SK-MEL-5 (cell line): ENCODE measurements at regions not wholly inside any gene's neighbourhood (a gene's known extent, or its start where the extent isn't known, plus 50 kb on each side); places are given as distances from the start of the nearest gene placed in this dataset.

Experiments used
- DNase-seq: peaks from one replicate; pipeline ENCODE4 v3.0.0-alpha.2; 2016; ENCODE audit warnings: low read depth, low spot score
- in situ Hi-C: cut with HindIII; loops from 2 replicates; pipeline ENCODE4 v1.10.0; 2016; ENCODE audit warnings: low sequenced_read_pairs, high pct_unique_total_duplicates, low pct_unique_long_range_greater_than_20kb

DNA sequence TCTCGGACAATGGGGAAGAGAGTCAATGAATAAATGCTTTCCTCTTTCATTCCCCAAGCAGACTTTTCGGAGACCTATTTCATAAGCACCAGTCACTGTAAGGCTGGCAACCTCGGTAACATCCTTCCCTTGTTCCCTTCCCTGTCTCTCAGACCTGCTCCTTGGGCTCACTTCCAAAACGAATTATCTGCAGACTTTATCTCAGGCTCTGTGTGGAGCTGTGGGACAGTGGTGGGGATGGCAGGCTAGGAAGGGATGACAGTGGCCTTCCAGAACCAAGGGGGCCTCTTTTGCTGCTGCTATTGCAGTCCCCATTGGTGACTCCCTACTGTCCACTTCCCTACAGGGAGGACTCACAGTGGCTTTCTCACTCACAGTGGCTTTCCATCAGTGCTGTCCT lies 185.6 kb upstream of the MEX3C start:
- DNase-seq = no peak
- in situ Hi-C loops = no loop called here

DNA sequence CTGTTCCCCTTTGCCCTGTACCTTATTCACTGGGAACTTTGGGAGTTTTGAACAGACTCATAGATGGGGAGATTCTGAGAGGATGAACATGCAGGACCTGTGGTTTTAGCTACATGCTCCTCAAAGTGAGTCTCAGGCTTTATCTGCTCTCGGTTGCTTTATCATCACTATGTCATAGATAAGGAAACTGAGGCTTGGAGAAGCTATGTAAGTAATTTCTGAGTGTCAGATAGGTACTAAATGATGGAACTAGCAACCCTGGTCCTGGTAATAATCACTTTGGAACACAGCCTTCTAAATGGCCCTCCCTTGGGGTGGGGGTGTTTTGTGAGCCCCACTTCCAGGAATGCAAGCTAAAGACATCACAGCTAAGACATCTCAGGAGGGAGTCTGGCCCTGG lies 186.2 kb upstream of the MEX3C start:
- in situ Hi-C loops = no loop called here
- DNase-seq = no peak

DNA sequence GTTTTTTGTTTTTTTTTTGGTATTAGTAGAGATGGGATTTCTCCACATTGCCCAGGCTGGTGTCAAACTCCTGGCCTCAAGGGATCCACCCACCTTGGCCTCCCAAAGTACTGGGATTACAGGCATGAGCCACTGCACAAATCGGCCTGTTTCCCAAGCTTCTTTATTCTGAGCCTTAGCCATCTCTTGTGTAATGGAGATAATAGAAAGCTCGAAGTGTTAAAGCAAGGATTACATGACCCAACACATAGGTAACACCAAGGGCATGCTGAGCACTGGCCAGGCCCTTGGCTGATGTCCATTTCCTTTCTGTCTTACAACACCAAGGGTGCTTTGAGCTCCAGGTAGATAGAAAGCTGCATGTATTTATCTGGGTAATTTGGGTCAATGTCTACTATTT lies 187.8 kb upstream of the MEX3C start:
- DNase-seq = no peak
- in situ Hi-C loops = no loop called here

DNA sequence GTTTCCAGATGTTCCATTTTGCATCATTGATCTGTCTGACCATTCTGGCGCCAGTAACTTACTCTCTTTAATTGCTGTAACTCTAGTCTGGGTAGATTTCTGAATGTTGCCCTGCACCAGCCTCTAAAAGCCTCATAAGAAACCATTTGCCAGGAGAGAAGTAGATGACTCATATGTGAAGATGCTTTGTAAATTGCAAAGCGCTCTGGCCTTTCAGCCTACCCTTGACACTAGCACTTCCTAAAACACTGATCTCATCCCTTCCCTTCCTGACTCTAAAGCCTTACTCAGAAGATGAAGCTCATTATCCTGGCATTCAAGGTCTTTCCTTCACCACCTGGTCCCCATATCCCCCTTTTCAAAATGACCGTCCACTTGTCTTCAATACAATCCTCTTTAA lies 193.2 kb upstream of the MEX3C start:
- no peak for DNase-seq
- in situ Hi-C loops = no loop called here

DNA sequence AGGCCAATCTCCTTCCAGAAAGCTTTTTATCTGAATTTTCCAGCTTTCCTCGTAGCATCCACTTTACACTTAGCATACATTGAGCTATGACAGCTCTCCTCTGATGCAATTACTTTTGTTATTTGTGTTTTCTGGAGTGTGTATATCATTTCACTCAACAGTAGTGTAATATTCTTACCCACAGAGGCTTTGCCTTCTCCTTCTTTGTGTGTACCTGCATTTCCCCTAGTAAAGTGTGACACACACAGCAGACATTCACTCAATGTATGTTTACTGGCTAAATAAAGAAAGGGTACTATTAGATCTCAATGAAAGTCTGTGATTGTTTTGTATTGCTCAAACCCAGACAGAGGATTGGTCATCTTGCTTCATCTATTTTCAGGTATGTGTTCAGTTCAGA lies 193.7 kb upstream of the MEX3C start:
- DNase-seq = no peak
- in situ Hi-C loops = no loop called here

DNA sequence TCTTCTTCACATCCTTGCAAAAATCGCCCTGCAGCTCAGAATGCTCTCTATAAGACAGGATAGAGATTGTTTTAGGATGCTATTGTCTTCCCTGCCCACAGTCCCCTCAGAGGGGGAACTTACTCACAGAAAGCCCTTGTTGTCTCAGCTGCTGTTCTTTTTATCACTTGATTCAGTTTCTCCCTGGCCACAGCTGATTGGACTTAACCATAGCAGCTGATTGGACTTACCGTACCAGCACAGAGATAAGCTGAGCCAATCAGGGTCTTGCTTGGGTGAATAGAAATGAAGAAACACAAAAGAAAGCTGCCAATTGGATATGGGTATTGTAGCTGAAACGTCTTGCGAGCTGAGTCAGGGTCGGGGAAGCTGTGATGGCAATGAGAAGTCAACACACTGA lies 194.2 kb upstream of the MEX3C start:
- in situ Hi-C loops = no loop called here
- DNase-seq = peak; percentile 38

DNA sequence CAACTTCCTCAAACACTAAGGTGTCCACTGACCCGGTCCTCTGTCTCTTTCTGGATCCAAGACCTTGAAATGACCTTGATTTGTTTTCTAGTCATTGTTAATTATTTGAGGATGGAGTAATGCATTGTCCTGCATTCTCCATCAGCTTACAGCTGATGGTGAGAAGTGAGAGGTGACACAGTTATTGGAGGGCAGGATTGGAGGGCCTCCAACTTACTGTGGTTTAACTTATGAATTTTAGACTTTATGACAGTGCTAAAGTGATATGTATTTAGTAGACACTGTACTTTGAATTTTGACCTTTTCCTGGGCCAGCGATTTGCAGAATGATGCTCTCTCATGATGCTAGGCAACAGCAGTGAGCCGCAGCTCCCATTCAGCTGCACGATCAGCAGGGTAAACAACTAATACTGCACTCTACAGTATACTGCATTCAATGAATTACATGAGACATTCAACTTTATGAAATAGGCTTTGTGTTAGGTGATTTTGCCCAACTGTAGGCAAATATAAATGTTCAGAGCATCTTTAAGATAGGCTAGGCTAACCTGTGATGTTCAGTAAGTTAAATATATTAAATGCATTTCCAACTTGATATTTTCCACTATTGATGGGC lies 200.0 kb upstream of the MEX3C start:
- in situ Hi-C loops = no loop called here
- DNase-seq = no peak

DNA sequence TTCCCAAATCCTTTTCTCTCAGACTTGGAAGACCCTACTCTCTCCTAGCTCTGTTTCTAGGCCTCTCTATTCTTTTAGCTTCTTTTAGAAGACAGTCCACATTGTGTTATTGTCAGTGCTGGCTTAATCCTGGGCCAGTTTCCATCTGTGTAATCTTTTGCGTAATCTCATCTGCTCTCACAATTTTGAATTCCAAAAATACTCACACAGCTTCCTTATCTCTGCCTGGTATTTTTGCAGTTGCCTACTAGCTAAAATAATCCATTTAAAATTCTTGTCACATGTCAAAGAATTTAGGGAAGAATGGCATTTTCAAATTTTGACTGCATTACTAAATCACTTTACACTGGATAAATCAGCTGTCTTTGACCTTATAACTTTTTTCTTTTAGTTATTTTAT lies 200.6 kb upstream of the MEX3C start:
- in situ Hi-C loops = no loop called here
- no peak for DNase-seq

DNA sequence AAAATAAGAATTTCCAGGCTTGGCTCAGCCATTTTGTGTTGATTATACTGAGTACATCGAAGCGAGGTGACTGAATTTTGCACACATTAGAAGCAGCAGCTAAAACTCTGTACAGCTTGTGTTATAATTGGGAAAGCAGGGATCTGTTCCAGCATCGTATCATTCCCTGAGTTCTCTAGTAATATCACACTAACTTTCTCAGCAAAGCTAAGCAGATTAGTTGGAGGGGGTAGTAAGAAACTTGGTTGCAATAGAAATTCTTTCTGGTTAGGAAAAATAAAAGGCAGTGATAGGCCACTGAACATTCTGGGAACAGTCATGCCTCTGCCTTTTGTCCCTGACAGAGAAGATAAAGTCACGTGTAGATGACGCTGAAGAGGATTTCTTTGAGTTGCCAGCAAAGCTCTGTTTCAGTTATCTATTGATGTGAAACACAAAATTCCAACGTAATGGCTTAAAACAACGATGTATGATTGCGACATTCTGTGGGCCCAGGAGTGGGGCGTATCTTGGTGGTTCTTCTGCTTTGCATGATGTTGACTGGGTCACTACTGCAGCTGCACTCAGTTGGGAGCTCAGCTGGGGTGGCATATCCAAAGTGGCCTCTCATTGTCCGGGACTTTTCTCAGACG lies 202.1 kb upstream of the MEX3C start:
- no peak for DNase-seq
- in situ Hi-C loops = no loop called here

DNA sequence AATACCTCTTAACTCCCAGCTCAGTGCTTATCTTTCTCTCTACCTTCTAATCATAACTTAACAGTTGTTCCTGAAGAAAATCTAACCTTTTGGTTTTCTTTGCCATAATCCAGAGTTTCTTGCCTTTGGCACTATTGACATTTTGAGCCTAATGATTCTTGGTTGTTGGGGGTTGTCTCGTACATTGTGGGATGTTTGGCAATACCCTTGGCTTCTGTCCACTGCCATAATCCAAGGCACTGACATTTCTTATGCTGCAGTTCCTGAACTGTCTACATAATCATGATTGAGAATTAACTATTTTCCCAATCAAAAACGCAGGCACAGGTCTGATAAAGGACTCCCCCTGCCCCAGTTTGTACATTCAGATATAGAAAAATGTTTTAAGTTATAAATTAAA lies 203.2 kb upstream of the MEX3C start:
- DNase-seq = no peak
- in situ Hi-C loops = no loop called here

DNA sequence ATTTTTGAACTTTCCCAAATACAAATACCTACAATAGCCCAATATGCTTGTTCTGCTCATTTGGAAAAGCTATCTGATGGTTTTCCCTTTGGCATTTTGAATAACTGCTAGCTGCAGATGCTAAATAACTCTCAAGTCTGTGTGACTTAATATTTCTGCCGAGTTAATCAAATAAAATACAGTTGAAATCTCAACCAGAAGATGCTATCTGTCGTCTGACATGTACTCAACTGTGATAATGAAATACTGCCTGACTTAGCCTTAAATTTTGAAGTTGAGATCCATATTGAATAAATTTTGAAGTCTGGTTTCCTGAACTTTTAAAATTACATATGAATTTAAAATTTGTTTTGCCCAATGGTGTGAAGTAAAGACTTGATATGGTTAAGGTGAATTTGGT lies 204.4 kb upstream of the MEX3C start:
- DNase-seq = no peak
- in situ Hi-C loops = no loop called here

DNA sequence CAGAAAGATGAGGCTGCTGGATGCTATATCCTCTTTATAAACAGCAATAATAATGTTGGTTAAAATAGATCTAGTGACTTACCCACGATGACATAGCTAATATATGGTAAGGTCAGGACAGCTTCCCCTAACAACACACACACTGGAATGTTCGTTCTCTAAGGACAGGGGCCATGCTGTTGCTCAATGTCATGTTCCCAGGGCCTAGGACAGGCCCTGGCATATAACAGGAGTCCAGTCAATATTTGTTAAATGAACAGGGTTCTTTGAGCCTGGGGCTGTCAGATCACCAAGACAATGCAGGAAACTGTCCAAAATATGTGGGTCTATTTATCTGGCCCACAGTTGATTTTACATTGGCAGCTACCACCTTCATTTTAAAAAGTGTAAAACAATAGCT lies 207.1 kb upstream of the MEX3C start:
- in situ Hi-C loops = no loop called here

DNA sequence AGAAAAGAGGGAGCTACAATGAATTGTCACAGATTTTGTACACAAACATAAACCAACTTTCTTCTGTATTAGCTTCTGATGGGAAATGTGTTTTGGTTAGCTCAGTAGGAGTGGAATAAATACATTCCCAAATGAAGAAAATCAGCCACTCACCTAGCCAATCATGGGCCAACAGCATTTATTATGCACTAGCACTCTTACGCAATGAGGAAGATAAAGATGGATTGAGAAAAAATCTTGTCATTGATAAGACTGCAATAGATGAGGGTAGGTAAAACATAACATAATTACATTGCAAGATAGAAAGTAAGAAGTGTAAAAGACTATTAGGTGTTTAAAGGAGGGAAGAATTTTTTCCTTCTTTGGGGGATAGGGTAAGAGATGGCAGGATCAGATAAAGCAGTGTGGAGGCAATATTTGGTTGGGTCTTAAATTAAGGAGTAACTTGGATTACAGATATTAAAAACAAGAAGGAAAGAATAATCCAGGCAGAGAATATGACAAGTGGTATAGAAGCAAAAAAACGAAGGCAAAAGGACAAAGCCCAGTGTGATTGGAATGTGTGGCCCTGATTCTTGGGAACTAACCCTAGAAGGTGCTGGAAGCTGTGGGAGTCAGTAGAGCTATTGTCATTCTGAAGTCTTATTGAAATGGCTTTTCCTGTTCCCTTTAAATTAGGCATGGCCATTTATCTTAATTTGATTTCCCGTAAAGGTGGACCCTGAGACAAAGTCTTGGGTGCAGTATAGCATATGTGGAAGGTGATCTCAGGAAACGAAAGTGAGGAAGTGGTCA lies 208.4 kb upstream of the MEX3C start:
- DNase-seq = no peak

More for the DNA sequence above, 207.1 kb upstream of the MEX3C start:
- DNase-seq = no peak

DNA sequence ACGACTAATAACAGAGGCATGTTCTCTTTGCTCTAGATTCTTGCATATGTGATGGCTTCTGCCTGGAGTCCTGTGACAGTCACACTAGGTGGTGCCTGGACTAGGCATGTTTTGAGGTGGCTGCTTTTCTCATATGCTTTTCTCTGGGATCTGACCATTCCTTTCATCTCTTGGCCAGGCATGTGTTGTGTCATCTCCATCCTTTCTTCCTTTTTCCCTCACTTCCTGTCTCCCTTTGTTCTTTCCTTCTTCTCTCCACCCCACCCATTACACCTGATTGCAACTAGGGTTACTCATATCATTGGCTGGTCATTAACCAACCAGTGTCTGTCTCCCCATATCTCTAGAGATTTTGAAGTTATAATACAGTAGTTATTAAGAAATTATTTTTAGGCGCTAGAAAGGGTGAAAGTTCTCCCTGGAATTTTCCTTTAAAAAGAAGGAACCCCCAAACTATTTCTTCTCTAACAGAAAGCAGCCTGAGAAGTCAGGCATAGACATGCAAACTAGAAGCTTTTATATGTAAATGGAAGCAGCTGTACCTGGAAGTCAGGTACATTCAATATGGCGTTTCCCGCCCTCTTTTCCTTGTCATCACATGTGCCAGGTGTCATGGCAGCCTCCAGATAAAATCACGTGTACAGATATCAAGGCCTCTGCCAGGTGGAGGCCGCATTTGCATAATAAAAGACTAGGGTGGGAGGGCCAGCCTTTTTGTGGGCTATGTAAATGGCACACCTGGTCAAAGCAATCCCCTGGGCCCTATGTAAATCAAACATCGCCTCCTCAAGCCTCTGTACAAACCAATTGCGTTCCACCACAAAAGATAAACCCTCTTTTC lies 220.4 kb upstream of the MEX3C start:
- in situ Hi-C loops = no loop called here
- no peak for DNase-seq

More for the DNA sequence above, 208.4 kb upstream of the MEX3C start:
- in situ Hi-C loops = no loop called here

DNA sequence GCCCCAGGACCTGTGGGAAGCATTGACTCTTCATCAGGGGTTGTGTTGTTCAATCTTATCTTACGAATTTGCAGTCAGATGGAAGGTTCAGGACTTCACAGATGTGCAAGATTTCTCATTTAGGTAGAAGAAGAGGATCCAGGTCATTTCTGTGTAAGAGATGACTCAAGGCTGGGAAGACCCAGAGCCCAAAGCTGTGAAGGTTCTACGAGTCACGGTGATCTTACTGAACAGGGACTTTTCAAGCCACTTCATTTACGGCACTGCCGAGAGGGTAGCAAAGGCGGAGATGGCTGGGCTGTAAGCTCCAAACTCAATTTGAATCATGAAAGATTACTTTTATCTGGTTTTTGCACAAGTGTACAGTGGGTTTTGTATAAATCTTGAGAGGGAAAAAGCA lies 228.0 kb upstream of the MEX3C start:
- in situ Hi-C loops = no loop called here
- no peak for DNase-seq

DNA sequence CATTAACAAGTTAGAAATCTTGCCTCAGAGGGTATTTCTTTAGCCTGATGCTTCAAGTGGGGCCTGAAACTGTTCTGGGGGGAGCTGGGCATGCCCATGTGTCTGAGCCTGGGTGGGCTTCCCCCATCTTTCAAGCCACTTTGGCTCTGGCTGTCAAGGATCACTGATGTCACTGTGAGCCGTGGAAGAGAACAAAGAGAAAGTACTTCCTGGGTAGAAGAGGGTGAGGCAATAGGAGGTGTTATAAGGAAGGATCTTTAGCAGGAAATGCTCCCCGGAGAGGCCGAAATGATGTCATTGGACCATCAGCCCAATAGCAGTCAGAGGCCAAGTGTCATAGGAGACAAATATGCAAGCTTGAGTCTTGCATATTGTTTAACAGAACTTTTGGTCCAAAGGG lies 228.4 kb upstream of the MEX3C start:
- in situ Hi-C loops = no loop called here
- no peak for DNase-seq

DNA sequence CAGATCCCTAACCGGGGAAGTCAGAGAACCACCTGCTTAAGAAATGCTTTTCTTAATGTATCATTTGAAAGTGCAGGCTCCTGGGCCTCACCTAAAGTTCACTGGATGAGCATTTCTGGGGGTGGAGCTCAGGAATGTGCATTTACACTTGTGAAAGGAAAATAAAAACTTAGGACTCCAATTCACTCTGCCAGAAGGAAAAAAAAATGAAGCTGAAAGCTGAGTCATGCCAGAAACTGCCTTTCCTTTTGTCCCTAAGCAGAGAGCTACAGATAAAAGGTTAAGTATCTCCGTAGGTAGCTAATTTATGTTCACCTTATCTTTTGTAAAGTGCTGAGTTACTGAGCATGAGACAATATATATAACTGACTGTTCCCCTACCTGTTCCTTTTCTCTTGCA lies 229.5 kb upstream of the MEX3C start:
- DNase-seq = no peak
- in situ Hi-C loops = no loop called here

DNA sequence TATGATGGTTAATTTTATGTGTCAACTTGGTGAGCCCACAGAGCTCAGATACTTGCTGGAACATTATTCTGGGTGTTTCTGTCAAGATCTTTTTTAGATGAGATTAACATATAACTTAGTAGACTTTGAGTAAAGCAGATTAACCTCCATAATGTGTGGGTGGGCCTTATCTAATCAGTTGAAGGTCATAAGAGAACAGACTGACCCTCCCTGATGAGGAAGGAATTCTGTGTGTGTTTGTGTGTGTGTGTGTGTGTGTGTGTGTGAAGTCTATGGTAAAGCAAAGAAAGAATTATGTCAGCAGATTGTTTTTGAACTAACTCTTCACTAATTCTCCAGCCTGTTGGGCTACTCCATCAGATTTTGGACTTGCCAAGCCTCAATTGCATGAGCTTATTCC lies 232.2 kb upstream of the MEX3C start:
- in situ Hi-C loops = no loop called here
- DNase-seq = no peak
